ENCODE measurements at regions not wholly inside any gene's neighbourhood (a gene's known extent, or its start where the extent isn't known, plus 50 kb on each side); places are given as distances from the start of the nearest gene placed in this dataset.

DNA sequence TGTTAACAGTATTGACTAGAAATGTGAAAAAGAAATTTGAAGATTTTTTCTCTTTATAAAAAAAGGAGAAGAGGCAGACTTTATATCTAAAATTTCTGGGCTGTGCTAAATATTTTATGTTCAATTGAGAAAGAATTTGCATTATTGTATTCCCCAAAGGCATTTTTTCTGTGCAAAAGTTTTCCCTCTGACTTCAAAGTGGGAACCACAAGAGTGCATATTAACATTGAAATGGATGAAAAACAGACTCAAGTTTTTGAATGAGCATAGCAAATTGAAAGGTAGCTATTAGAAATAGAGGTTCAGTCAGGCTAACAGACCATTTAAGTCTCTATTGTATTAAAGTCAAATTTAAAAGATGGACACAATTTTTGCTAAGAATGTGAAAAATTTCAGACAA is 95.2 kb downstream of the RASSF9 start:
- no peak for TF ChIP-seq EZH2phosphoT487 (IDR thresholded peaks at IDR 0.05; ENCODE audit: low read depth)
- TF ChIP-seq CTCF (IDR thresholded peaks at IDR 0.05; ENCODE audit: low read depth, low read length), result no peak
